ENCODE measurements at regions not wholly inside any gene's neighbourhood (a gene's known extent, or its start where the extent isn't known, plus 50 kb on each side); places are given as distances from the start of the nearest gene placed in this dataset.

DNA sequence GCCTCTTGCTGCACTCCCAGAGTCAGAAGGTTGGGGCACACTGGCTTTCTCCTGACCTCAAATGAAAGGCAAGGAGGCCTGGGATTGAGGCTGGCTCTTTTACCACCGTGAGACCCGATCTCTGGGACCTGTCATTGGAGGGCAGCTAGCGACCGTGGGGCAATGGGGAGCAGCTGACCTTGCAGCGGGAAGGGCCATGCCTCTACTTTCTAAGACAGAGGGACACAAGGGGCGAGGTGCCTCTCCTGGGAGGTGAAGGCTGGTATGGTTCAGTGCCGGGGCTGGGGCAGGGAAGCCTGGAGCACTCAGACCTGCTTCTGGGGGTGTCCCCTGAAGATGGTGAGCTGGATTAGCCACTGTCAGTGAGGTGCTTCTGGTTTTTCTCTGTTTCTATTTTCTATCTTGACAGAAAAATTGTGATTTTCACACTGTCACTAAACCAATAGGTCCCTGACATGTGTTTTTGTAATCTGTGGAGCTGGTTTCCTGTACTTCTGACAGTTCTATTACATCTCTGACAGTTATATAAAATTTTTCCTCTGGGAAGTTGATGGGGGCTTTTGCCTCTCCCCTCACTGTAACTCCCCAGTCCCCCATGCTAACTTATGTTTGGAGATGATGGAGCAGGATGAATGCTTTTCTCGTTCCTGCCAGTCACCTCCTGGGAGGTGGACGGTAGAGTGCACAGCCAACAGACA lies 340.8 kb downstream of the RPS24 start:
- DNase-seq (ENCODE audit: low read depth, low spot score): no peak
- no peak overlapping the region for H3K27ac ChIP-seq

DNA sequence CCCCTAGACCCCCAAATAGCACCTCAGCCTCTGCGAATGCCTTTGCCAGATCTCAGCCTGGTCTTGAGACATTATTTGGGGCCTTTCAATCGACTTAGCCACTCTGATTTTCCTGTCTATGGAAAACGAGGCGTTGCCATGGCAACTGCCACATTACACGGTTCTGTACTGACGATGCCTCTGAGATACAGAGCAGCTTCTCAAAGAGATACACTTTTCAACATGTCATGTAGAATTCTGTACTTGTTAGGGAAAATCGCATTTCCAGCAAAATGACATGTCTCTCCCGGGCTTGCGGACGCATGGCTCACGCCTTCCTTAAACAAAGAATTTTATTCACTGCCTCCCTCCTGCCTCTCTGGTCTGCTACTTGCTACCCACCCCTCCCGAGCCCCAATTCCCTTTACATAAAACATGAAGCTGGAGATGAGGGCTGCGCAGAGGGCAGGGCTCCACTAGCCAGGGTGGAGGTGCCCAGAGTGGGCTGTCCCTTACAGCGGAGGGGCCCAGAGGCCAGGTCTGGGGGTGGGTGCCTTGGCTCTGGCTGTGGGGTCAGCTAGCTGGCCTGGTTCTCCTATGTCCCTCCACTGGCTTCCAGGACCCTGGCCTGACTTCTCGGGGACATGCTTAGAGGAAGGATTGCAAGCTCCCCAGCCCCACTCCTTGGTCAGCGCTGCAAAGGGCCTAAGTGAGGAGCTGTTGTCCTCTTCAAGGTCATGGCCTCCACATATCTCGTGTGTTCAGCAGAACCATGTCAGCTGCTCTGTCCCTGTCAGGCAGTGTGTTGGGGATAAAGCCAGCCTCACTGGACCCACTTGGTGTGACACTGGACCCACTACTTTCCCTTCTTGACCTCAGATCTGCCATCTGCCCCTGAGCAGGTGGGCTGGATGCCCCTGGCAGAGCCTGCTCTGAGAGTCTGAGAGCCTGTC lies 342.5 kb downstream of the RPS24 start:
- no peak overlapping the region for H3K27ac ChIP-seq
- no peak for DNase-seq (ENCODE audit: low read depth, low spot score)

DNA sequence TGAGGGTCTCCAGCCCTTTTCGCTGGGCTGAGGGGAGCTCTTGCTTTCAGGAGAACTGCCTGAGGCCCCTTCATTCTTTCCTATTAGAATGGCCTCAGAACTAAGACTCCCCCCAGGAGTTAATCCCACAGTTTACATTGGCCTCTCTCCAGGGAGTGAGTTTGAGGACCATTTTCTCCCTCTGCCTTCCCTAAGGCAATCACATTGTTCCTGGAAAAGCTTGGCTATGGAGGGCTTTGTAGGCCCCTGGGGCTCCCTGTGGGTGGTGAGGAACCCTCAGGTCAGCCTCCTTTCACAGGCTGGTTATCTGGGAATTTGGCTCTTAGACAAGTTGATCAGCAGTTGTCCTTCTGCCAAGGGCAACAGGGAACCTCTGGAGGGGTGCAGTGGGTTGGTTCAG lies 343.7 kb downstream of the RPS24 start:
- DNase-seq (ENCODE audit: low read depth, low spot score): no peak
- H3K27ac ChIP-seq: no peak overlapping the region

- H3K27ac ChIP-seq: no peak overlapping the region
- DNase-seq (ENCODE audit: low read depth, low spot score): no peak
Measured at GRCh38 chr10:78378192-78378591, 344.5 kb downstream of the RPS24 start.

- DNase-seq (ENCODE audit: low read depth, low spot score): no peak
Measured at GRCh38 chr10:78381107-78381506, 347.4 kb downstream of the RPS24 start.

DNA sequence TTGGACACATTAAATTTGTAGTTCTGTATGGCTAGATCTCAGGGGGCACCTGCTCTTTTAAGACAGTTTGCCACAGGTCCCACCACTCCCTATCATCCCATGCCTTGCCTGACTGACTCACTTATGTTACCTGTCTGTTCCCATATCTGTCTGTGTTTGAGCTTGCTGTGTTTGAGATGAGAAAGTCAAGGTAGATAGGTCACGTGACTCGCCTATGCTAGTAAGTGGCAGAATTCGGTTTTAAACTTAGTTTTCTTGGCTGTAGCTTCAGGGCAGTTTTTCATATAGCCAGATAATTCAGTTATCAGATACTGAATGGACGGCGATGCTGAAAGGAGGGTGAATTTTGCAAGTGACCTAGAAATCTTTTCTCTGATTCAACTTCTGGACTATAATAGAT lies 348.4 kb downstream of the RPS24 start:
- H3K27ac ChIP-seq: no peak overlapping the region
- no peak for DNase-seq (ENCODE audit: low read depth, low spot score)

More at GRCh38 chr10:78381107-78381506, 347.4 kb downstream of the RPS24 start:
- H3K27ac ChIP-seq: no peak overlapping the region

- no peak overlapping the region for H3K27ac ChIP-seq
- DNase-seq (ENCODE audit: low read depth, low spot score): no peak
Measured at GRCh38 chr10:78382772-78383171, 349.1 kb downstream of the RPS24 start.

GRCh38 chr10:78383378-78384048 lies 349.9 kb downstream of the RPS24 start:
- H3K27ac ChIP-seq: no peak overlapping the region
- DNase-seq (ENCODE audit: low read depth, low spot score): no peak

DNA sequence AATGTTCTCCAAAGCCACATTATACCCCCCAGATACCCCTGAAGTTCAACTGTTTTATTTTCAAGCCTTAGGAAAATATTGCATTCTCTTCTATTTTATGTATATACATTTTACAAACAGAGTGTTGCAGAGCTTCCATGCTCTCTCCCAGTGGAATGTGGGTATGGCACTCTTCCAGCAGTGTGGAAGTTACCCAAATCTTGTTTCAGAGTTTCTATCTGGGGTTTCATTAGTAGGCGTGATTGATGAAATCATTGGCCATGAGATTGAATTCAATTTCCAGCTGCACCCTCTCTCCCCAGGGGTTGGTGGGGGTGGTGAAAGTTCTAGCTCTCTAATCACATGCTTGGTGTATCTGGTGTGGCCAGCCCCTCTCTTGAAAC lies 350.4 kb downstream of the RPS24 start:
- no peak for DNase-seq (ENCODE audit: low read depth, low spot score)
- H3K27ac ChIP-seq: no peak overlapping the region

DNA sequence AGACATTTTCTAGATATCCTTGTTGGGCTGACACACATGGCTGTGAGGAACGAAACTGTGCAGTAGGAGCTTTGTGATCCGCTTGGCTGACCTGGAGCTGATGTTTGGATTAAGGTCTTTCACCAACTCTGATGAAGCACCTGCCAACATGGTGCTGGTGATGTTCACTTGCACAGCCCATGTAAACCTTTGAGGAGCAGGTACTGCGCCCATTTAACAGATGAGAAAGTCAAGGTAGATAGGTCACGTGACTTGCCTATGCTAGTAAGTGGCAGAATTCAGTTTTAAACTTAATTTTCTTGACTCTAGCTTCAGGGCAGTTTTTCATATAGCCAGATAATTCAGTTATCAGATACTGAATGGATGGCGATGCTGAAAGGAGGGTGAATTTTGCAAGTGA lies 351.9 kb downstream of the RPS24 start:
- no peak for DNase-seq (ENCODE audit: low read depth, low spot score)
- no peak overlapping the region for H3K27ac ChIP-seq

GRCh38 chr10:78386509-78386908 lies 352.8 kb downstream of the RPS24 start:
- H3K27ac ChIP-seq: no peak overlapping the region
- DNase-seq (ENCODE audit: low read depth, low spot score): no peak

DNA sequence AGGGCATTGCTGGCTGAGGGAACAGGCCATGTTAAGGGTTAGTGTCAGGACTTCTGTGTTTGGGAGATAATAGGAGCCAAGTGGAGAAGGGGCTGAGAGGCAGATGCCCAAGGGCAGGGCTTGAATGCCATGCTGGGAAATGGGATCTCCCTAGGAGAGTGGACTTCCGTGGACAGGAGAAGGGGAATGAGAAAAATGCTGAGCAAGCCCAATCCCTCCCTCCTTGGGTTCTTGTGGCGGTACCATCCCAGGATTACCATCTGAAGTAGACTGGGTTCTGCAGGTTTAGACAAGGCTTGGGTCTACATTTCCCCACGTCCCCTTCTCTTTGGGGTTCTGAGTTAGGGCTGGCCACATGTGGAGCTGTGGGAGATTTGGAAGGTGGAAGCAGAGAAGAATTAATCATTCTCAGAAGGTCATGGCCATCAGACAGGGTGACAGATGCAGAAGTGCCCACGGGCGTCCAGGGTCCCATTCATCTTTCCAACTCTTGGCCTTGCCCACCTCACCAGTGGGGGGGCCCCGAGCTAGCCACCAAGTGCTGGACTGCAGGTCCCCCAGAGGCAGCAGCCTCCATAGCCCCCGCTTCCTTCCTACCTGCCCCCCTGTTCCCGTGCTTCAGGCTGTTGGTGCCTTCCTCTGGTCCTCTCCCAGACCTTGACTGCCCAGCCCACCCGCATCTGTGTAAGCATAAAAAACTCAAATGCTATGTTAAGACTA lies 354.8 kb downstream of the RPS24 start:
- DNase-seq (ENCODE audit: low read depth, low spot score): no peak

DNA sequence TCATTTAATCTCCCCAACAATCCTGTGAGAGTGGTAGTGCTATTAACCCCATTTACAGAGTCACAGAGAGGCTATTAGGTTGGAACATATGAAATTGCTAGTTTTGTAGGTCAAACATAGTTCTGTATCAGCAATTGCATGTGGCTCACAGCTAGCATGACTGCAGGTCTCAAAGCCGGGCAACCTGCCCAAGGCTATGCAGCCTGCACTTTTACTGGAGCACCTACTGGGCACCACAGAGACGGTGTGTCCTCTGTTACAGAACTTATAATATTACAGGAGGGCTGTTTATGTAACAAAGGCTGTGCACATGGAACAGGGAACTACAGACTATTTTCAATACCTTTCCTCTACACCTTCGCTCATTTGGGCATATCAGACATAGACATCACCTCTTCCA lies 355.8 kb downstream of the RPS24 start:
- no peak overlapping the region for H3K27ac ChIP-seq
- DNase-seq (ENCODE audit: low read depth, low spot score): no peak

More for the DNA sequence above, 354.8 kb downstream of the RPS24 start:
- H3K27ac ChIP-seq: no peak overlapping the region

- no peak overlapping the region for H3K27ac ChIP-seq
- no peak for DNase-seq (ENCODE audit: low read depth, low spot score)
Measured at GRCh38 chr10:78390051-78390450, 356.4 kb downstream of the RPS24 start.

GRCh38 chr10:78390817-78391216 lies 357.2 kb downstream of the RPS24 start:
- H3K27ac ChIP-seq: no peak overlapping the region
- no peak for DNase-seq (ENCODE audit: low read depth, low spot score)

- no peak overlapping the region for H3K27ac ChIP-seq
- no peak for DNase-seq (ENCODE audit: low read depth, low spot score)
Measured at GRCh38 chr10:78391585-78391984, 357.9 kb downstream of the RPS24 start.

DNA sequence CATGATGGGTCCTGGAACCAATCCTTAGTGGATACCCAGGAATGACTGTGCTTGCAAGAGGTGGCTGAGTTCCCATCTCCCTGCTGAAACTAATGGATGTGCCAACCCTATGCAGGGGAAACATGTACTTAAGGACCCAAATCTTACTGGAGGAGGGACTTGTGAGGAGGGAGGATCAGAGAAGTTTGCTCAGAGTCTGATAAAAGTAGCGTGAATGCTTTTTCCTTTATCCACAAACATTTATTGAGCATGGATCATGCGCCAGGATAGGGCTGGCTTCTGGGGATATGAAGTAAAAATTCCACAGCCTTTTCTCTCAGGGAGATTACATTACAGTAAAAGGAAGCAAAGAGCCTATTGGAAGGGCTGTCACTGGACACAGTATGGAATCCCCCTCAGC lies 358.5 kb downstream of the RPS24 start:
- no peak for DNase-seq (ENCODE audit: low read depth, low spot score)
- no peak overlapping the region for H3K27ac ChIP-seq

DNA sequence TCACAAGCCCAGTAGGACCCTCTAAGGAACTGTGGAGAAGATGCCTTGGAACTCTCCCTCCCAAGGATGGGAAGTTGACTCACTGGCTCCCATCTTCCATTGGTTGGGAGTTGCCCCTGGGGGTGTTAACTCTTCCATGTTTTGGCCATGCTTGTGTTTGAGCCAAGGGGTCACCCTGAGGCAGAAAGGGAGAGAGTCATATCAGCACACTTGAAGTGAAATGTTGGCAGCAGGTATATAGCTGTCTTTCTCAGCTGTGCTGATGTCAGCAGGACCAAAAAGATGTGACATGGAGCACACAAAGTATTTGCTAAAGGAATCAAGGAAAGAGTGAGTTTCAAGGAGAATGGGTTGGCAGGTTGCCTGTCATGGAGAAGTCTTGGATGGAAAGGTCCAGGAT lies 359.4 kb downstream of the RPS24 start:
- no peak for DNase-seq (ENCODE audit: low read depth, low spot score)
- H3K27ac ChIP-seq: no peak overlapping the region

DNA sequence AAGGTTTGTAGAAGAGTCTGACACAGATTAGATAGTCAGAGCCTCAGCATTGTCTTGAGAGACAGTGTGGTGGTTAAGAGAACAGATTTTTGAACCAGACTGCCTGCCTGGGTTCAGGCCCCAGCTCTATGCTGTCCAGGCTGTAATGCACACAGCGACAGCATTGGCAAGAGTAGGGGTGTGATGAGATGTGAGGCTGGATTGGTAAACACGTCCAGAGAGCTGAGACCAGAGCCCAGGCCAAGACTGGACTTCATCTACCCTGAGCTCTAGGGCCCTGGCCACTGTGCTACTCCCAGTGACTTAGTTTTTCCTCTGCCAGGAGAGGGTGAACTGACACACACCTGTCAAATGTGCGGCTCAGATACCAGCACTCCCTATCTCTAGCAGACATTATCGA lies 360.4 kb downstream of the RPS24 start:
- no peak for DNase-seq (ENCODE audit: low read depth, low spot score)
- H3K27ac ChIP-seq: no peak overlapping the region

DNA sequence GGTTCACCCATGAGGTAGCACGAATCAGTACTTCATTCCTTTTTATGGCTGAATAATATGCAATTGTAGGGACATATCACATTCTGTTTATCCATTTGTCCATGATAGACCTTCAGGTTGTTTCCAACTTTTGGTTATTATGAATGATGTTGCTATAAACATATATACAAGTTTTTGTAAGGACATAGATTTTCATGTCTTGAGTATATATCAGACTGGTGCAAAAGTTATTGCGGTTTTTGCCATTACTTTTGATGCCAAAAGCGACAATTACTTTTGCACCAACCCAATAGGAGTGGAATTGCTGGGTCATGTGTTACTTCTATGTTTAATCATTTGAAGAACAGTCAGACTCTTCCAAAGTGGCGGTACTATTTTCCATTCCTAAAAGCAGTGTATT lies 361.5 kb downstream of the RPS24 start:
- DNase-seq (ENCODE audit: low read depth, low spot score): no peak
- no peak overlapping the region for H3K27ac ChIP-seq
